Neural cell (in vitro differentiated cells): ENCODE measurements at regions not wholly inside any gene's neighbourhood (a gene's known extent, or its start where the extent isn't known, plus 50 kb on each side); places are given as distances from the start of the nearest gene placed in this dataset.

Experiments used
- CTCF ChIP-seq: fragments of 450-650 bp; IDR thresholded peaks from 2 replicates; pipeline ENCODE4 v1.5.1; 2014; ENCODE audit warnings: antibody characterized with exemption, mild to moderate bottlenecking, moderate library complexity; ENCODE audit not compliant: poor library complexity, severe bottlenecking
- EP300 ChIP-seq: fragments of 450-650 bp; conservative IDR thresholded peaks from 2 replicates; pipeline ENCODE4 v1.6.1; 2014; ENCODE audit warnings: antibody characterized with exemption, mild to moderate bottlenecking, moderate library complexity; ENCODE audit not compliant: poor library complexity, severe bottlenecking
- REST ChIP-seq: IDR thresholded peaks from 2 replicates; pipeline ENCODE4 v1.6.1; 2012; ENCODE audit warnings: borderline replicate concordance
- SMC3 ChIP-seq: fragments of 450-650 bp; conservative IDR thresholded peaks from 2 replicates; pipeline ENCODE4 v1.6.1; 2014; ENCODE audit warnings: antibody characterized with exemption, mild to moderate bottlenecking, moderate library complexity; ENCODE audit not compliant: poor library complexity
- TAF1 ChIP-seq: IDR thresholded peaks from 2 replicates; pipeline ENCODE4 v1.6.1; 2012; ENCODE audit warnings: low read depth

GRCh38 chr9:543478-543877, 298.0 kb upstream of the DMRT1 start:
- TF ChIP-seq CTCF, result no peak
- no peak for TF ChIP-seq EP300
- TF ChIP-seq SMC3, result no peak
- TF ChIP-seq REST, result no peak
- TF ChIP-seq TAF1, result no peak
